PC-9 (cell line): ENCODE measurements at regions not wholly inside any gene's neighbourhood (a gene's known extent, or its start where the extent isn't known, plus 50 kb on each side); places are given as distances from the start of the nearest gene placed in this dataset.
A peak's percentile ranks its signal among the peaks of the same experiment; 100 is the strongest.

ENCODE experiments used
- BruUV-seq: library from RNA; stranded (reverse); fragments of 400-500 nt; replicated peaks from 2 replicates; lab custom pipeline; 2021; lab: Mats Ljungman, UMichigan
- CTCF ChIA-PET: fragments of 300-600 bp; sonication (Branson Sonifier 250); formaldehyde crosslinking; loops from one replicate; lab custom pipeline; 2022; ENCODE audit warnings: antibody characterized with exemption; lab: Charles Lee
- POLR2A ChIA-PET: fragments of 300-600 bp; sonication (Branson Sonifier 250); formaldehyde crosslinking; loops from one replicate; lab custom pipeline; 2022; ENCODE audit warnings: antibody characterized with exemption; ENCODE audit not compliant: unreplicated experiment; lab: Charles Lee
- DNase-seq, 2 experiments: peaks; one replicate each; pipeline versions ENCODE4 v3.0.0 to v3.0.0-alpha.2; 2015 to 2022; ENCODE audit warnings: mixed read lengths in 1 of 2
- H2AFZ ChIP-seq: fragments of 200-600 bp; sonication (generic); 2 replicates; pipeline ENCODE4 v1.8.1; 2017; ENCODE audit warnings: antibody characterized with exemption
- H3F3A ChIP-seq: fragments of 200-600 bp; sonication (generic); 2 replicates; pipeline ENCODE4 v1.8.1; 2017; ENCODE audit warnings: antibody characterized with exemption, mild to moderate bottlenecking, low read depth; ENCODE audit not compliant: insufficient read depth
- H3K27ac ChIP-seq: fragments of 200-600 bp; sonication (generic); 2 replicates; pipeline ENCODE4 v1.6.1; 2016; ENCODE audit warnings: mixed run types
- H3K27me3 ChIP-seq: fragments of 200-600 bp; sonication (generic); 2 replicates; pipeline ENCODE4 v1.6.1; 2016; ENCODE audit warnings: low read depth, mixed run types; ENCODE audit not compliant: insufficient read depth
- H3K36me3 ChIP-seq: fragments of 200-600 bp; sonication (generic); 2 replicates; pipeline ENCODE4 v1.6.1; 2016; ENCODE audit warnings: low read depth, mixed run types
- H3K4me1 ChIP-seq: fragments of 200-600 bp; sonication (generic); replicated peaks from 2 replicates; pipeline ENCODE4 v1.6.1; 2016; ENCODE audit warnings: mixed run types; ENCODE audit not compliant: insufficient read depth
- H3K4me2 ChIP-seq: fragments of 200-600 bp; sonication (generic); 2 replicates; pipeline ENCODE4 v1.6.1; 2017; ENCODE audit warnings: mixed run types
- H3K4me3 ChIP-seq: fragments of 200-600 bp; sonication (generic); 2 replicates; pipeline ENCODE4 v1.6.1; 2016; ENCODE audit warnings: mixed run types
- H3K79me2 ChIP-seq: fragments of 200-600 bp; sonication (generic); 2 replicates; pipeline ENCODE4 v1.6.1; 2017; ENCODE audit warnings: low read depth, mixed run types
- H3K9me2 ChIP-seq: fragments of 200-600 bp; sonication (generic); 2 replicates; pipeline ENCODE4 v1.8.1; 2017; ENCODE audit warnings: mild to moderate bottlenecking; ENCODE audit not compliant: insufficient read depth
- H3K9me3 ChIP-seq: fragments of 200-600 bp; sonication (generic); 2 replicates; pipeline ENCODE4 v1.8.1; 2016; ENCODE audit warnings: low read depth; ENCODE audit not compliant: insufficient read depth
- H4K20me1 ChIP-seq: fragments of 200-600 bp; sonication (generic); 2 replicates; pipeline ENCODE4 v1.8.1; 2017; ENCODE audit not compliant: insufficient read depth
- CTCF ChIP-seq: fragments of 200-600 bp; sonication (generic); conservative IDR thresholded peaks from 2 replicates; pipeline ENCODE4 v1.6.1; 2017; ENCODE audit warnings: mixed run types, antibody characterized with exemption, mild to moderate bottlenecking, moderate library complexity
- EZH2 ChIP-seq: fragments of 200-600 bp; sonication (generic); IDR thresholded peaks from 2 replicates; pipeline ENCODE4 v1.8.0; 2017; ENCODE audit warnings: antibody characterized with exemption, low read depth
- intact Hi-C: fragments of 100-400 bp; cut with micrococcal nuclease; formaldehyde crosslinking; loops from one replicate; pipeline ENCODE4 v1.10.0; 2022; ENCODE audit not compliant: unreplicated experiment

- CTCF ChIA-PET: no interaction called here
- Histone ChIP-seq H3F3A (no peaks in the 10 kb centered on the region), H3K4me1 (no peaks in the 10 kb centered on the region), H3K27me3 (no peaks in the 10 kb centered on the region), H4K20me1 (no peaks in the 10 kb centered on the region), H3K4me2 (no peak overlapping the region), H3K36me3 (no peaks in the 10 kb centered on the region), H3K4me3 (no peak overlapping the region), H3K9me3 (no peaks in the 10 kb centered on the region), H2AFZ (no peak overlapping the region), H3K79me2 (no peaks in the 10 kb centered on the region), H3K9me2 (no peaks in the 10 kb centered on the region), H3K27ac (no peak overlapping the region)
- TF ChIP-seq EZH2 (no peak), CTCF (no peak)
- intact Hi-C loops: no loop called here
- POLR2A ChIA-PET: no interaction called here
- no TSS peak for BruUV-seq
- no peak for DNase-seq
Measured at GRCh38 chr7:81419731-81420130, 350.1 kb downstream of the HGF start.

GRCh38 chr7:81416659-81417058 lies 353.2 kb downstream of the HGF start:
- no peak for DNase-seq
- H3K9me3 ChIP-seq: no peaks in the 10 kb centered on the region
- BruUV-seq: no TSS peak
- no peaks in the 10 kb centered on the region for H3K79me2 ChIP-seq
- no peaks in the 10 kb centered on the region for H4K20me1 ChIP-seq
- no peaks in the 10 kb centered on the region for H3F3A ChIP-seq
- intact Hi-C loops: no loop called here
- ChIA-PET CTCF (no interaction called here), POLR2A (no interaction called here)
- H3K36me3 ChIP-seq: no peaks in the 10 kb centered on the region
- no peak overlapping the region for H3K27ac ChIP-seq
- H2AFZ ChIP-seq: 0 out of 2 replicates have a peak overlapping the region, but pooled peaks have one; percentile 34
- peaks cover 6% of the 10 kb centered on the region; the same call in 1 of the 2 replicates for H3K4me1 ChIP-seq
- TF ChIP-seq CTCF (no peak), EZH2 (no peak)
- H3K9me2 ChIP-seq: no peaks in the 10 kb centered on the region
- H3K4me3 ChIP-seq: no peak overlapping the region
- H3K4me2 ChIP-seq: no peak overlapping the region
- no peaks in the 10 kb centered on the region for H3K27me3 ChIP-seq

GRCh38 chr7:81415181-81415580 lies 354.7 kb downstream of the HGF start:
- CTCF ChIA-PET: no interaction called here
- BruUV-seq: no TSS peak

More at GRCh38 chr7:81415181-81415580, 354.7 kb downstream of the HGF start:
- Histone ChIP-seq H3K4me3 (no peak overlapping the region), H3K4me1 (peaks cover 6% of the 10 kb centered on the region; the same call in 1 of the 2 replicates), H3K36me3 (no peaks in the 10 kb centered on the region), H3K79me2 (no peaks in the 10 kb centered on the region), H3K4me2 (no peak overlapping the region), H3K9me2 (no peaks in the 10 kb centered on the region), H4K20me1 (no peaks in the 10 kb centered on the region), H3F3A (no peaks in the 10 kb centered on the region), H3K27me3 (no peaks in the 10 kb centered on the region), H3K27ac (no peak overlapping the region), H3K9me3 (no peaks in the 10 kb centered on the region), H2AFZ (no peak overlapping the region)
- POLR2A ChIA-PET: no interaction called here
- intact Hi-C loops: no loop called here
- no peak for TF ChIP-seq EZH2
- TF ChIP-seq CTCF: no peak
- no peak for DNase-seq
